NOMO-1 treated with DMSO at 0.1 percent for 48 hours (cell line): ENCODE measurements at regions not wholly inside any gene's neighbourhood (a gene's known extent, or its start where the extent isn't known, plus 50 kb on each side); places are given as distances from the start of the nearest gene placed in this dataset.
A peak's percentile ranks its signal among the peaks of the same experiment; 100 is the strongest.

Source experiments
- DNase-seq: peaks from one replicate; lab custom pipeline; 2025; ENCODE audit not compliant: unreplicated experiment; lab: John Stamatoyannopoulos, UW

DNA sequence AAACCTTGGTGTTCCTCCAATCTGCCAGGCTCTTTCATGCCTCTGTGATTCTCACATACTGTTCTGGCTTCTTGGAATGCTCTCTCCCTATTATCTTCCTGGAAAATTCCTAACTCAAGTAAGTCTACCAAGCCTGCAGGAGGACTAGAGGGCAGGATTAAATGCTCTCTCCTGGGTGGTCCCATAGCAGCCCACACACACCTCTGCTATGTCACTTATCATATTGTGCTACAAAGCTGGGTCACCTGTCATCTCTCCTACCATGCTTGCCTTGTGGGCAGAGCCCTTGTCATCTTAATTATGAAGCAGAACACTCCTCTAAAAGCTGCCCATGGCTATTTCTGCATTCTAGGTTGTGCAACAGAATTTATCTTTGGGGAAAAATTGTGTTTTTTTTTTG lies 344.5 kb upstream of the NOCT start:
- DNase-seq: no peak

DNA sequence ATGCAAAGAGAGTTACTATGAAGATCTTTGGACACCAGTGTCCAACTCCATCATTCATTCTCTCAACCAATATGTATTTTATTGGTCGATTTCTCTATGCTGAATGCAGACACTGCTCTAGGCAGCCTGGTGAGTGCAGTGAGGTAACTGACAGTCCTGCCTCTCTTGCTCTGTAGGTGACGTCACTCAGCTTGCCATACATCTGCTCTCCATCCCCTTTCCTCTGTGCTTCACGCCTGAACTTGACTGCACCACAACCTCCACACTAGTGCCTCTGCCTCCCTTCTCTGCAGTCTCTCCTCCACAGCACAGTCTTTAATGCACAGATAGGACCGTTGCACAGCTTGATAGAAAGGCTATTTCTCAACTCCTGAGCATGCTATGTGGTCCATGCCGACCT lies 344.9 kb upstream of the NOCT start:
- DNase-seq: no peak

DNA sequence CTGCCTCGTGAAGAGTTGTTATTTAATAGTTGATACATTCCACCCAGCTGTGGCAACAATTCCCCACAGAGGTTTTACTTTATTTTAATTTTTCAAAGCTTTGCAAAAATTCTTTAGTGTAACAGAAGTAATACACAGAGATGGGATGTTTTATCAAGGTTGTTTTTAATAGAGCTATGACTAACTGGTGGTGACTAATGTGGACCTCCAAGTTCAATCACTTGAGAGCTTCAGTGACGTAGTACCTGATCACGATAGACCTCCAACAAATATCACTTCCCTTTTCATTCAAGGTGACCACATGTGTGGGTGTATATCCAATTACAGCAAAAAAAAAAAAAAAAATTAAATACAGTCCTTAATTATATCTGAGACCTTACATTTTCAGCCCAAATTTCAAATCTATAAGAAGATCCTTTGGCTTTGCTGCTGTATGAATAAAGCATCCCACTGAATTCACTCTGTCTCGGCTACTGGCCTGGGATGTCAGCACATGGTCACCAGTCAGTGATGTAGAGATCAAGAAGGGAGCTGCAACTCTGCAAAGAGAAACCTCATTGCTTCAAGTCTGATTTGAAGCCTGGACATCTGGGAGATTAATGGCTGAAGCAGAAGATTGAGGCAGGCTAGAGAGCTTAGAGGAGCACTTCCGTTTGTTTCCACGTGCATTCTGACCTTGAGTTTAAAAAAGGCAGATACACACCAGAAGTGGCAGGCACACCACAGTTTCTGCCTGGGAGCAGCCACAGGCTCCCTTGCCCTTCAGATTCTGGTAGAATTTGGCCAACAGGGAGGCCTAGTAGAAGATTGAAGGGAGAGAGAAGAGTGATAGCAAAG lies 345.9 kb upstream of the NOCT start:
- no peak for DNase-seq

DNA sequence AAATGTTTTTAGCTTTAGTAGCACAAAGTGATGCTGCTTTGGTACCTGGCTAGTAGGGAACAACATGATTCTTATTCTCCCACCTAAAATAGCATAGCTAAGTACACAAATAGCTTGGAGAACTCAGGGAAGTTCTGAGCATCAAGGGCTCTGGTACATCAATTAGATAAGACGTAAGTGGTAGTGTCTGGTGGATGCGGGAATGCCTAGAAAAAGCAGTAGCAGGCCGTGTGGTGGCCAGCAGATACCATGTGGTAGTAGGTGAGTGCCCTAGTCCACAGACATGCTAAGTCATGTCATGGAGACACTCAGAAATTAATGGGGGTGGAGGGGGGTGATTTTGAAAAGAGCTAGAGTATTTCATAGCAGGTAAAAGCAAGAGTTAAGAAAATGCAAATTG lies 347.3 kb upstream of the NOCT start:
- DNase-seq: no peak

DNA sequence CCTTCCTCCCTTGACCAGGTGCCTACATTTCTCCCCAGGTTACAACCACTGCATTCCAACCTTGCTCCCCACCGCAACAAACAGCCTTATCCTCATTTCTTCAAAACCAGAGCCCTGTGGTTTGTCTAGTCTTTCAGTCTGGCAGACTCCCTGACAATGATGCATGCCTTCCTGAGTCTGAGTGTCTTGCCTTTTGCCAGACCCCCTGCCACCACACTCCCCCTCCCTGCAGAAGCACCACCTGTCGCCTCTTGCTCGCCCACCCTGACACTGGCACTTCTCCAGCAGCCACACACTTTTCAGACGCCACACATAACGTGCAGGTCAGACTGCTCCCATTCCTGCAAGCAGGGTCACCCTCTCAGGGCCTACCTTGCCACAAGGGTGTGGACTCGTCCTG lies 349.2 kb upstream of the NOCT start:
- DNase-seq: no peak

DNA sequence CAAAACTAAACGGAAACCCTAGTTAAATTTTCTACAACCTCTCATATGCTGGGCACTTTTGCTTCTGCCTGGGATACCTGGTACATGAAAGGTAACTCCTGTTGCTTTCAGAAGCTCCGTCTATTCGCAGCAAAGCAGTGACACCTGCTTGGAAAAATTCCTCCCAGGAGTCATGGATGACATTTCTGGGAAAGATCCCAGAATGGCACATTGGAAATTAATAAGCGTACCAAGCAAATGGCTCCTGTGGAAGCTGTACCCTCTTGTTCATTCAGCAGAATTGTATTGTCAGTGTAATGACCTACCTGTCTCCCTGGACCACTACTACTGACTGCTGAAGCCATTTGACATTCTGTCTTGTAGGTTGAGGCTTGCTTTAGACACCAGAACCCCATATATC lies 349.7 kb upstream of the NOCT start:
- DNase-seq: no peak

DNA sequence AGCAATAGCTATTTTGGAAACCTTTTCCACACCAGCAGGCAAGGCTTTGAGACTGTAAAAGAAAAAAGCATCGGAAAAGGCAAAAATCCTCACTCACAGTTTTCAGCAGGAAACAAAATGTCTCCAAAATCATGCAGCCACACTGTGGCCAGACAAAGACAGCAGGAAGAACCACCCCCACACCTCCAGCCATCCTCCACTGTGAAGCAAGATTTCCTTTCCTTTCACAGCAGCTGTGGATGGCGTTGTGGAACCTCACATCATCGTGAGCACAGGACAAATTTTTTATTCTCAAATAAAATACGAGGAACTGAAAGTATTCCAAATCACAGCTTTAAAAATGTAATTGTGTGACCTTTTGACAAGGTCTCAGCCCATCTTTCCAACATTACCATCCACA lies 351.7 kb upstream of the NOCT start:
- DNase-seq: no peak

DNA sequence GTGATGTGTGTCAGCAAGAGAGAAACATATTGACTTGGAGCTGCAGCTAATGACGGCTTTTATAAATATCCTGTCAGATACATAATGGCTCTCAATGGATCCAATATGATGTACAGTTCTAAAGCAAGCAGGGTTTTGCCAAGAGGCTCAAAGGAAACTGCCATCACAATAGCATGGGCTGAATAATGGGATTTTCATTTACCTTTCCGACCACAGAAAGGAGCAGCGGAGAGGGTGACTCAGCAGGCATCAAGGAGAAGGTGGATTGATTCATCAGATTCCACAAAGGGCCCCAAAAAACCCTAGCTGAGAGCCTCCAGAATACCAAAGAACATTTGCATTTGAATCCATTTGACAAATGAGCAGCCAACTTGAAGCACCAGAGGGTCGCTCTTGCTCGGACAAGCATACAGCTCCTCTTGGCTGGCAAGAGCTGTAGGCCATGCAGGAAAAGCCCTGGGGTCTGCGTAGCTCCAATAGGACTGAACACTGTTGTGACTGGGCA lies 355.7 kb upstream of the NOCT start:
- DNase-seq: no peak

DNA sequence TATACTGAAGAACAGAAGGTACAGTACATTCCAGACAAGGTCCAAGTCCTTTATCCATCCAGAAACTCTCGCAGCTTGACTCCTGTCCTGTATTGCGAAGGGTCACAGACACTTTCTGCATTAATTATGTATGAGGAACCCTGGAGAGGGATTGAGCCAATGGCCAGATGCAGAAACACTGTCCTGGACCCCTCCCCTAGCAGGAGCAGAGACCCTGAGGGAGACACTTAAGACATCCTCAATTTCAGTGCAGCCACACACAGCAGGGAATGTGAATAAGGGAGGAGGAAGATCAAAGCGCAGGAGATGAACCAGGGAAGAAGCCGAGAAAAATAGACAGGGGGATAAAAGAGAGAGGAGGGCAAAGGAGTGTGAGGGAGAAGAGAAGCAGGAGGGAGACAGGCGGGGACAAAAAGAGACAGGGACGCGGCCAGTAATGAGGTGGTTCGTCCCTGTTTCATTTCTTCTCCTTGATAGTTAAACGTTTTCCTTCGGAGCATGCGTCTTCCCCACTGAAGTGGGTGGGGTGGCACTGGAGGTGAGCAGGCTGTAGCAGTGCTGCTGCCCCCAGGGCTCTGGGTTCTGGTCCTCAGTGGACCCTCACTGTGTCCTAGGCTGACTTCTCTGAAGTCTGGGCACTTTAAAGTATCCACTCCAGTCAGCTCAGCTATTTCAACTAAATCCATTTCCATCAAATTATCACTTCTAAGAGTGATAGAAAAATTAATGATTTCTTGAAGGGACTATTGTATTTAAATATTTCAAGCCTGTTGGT lies 356.4 kb upstream of the NOCT start:
- no peak for DNase-seq

DNA sequence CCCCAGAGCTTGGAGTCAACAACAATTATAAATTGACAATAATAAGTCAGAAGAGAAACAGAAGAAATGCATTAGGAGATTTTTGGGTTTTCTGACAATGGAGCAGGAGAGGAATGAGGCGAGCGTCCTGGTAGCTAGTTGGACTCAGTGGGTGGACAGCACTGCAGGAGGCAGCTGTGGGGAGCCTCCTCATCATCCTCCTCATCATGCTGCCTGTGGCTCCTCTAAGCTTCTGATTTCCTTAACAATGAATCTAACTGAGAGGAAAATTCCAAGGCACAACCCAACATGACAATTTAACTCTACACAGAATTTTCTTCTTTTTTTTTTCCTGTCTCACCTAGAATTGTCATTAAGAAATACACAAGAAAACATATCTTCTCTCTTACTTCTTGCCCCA lies 357.1 kb upstream of the NOCT start:
- DNase-seq: no peak

DNA sequence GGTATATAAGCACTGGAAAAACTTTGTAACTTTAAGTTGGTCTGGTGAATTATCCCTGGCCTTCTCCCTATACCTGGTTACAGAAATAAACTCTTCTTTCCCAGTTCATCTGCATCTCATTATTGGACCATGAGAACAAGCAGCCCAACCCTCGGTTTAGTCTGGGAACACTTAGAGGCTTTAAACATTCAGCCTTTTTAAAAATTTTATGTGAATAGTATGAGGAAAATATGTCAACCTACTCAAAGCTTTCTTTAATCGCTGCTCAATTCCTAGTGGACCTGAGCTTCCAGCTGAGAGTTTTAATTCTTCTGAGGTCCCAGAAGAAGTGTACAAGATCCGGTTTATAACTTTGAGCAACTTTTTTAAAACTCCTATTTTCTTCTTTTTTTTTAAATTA lies 358.6 kb upstream of the NOCT start:
- no peak for DNase-seq

DNA sequence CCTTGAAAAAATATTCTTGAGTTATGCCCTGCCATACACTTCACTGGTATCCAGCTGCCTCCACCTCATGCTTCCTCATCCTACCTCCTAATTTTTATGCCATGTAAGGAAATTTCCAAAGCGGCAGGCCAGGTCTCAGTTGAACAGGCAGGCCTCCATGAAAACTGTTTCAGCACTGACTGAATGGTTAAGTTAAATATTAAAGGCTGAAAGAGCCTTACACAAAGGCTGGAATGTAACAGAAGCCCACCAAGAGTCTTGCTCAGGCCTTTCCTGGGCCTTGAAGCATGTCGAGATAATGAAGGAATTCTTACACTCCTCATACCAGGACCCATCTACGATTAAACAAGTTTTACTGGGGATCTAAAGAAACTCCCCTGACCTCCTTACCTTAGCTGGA lies 359.6 kb upstream of the NOCT start:
- no peak for DNase-seq

DNA sequence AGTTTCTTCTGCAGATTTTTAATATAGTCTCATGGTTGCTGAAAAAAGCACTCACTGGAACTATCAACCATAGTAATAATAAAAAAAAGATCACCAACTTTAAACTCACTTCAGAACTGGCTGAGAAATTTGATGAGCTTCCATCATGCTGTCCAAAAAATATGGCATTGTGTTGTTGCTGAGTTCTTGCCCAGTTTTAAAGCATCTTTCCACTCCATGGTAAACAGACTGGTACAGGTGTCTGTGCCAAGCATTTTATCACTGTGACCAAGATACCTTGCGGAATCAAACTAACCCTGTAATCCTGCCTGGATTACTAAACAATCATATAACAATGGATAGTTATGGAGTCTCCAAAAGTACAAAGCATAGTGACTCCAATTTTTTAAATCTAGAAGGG lies 360.3 kb upstream of the NOCT start:
- no peak for DNase-seq

DNA sequence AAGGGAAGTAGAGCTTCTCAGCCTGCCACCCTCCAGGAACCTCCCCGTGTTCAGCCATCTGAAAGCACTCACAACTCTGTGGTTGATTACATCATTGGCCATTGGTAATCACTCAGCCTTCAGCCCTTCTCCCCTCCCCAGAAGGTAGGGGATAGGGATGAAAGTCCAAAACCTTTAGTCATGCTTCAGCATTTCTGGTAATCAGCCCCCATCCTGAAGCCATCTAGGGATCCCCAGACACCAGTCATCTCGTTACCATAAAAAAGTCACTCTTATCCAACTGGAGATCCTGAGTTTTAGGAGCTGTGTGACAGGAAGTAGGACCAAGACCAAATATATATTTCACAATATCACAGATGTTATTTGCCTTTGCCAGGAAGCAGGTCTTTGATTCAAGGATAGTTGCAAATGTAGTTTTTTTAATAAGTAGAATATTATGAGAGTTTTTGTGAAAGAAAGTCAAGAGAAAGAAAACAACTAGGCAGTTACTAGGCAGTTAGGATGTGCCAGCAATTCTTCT lies 364.6 kb upstream of the NOCT start:
- peak; percentile 75 for DNase-seq

DNA sequence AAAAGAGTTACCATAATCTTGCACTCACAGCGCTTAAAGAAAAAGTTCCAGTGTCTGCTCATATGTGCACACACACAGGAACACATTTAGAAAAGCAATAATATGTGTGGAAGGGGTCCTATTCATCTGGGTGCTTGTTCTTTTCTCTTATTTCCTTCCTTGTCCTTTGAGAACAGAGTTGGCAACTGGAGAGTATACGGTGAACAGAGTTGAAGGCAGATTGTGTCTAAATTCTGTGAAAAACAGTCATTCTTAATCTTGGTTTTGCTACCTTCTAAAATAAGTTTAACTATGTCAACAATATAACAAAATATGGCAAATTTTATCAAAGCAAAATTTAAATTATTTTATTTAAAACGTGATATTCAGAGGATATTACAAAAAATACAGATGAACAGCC lies 365.1 kb upstream of the NOCT start:
- DNase-seq: no peak

DNA sequence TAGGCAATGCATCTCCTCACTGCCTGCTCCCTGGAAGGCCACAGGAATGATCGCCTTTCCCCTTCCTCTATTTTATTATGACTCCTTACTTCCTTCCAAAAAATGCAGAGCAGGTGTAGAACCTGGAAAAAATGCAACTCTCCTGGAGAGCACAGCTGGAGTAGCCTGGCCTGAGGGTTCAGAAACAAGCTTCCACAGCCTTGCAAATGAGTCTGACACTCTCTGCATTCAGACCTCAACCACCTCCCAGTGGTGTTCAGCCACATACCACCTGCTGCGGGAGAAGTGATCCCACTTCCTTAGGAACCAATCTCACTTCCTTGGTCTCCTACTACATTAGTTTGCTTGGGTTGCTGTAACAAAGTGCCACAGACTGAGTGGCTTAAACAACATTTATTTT lies 368.1 kb upstream of the NOCT start:
- DNase-seq: no peak

DNA sequence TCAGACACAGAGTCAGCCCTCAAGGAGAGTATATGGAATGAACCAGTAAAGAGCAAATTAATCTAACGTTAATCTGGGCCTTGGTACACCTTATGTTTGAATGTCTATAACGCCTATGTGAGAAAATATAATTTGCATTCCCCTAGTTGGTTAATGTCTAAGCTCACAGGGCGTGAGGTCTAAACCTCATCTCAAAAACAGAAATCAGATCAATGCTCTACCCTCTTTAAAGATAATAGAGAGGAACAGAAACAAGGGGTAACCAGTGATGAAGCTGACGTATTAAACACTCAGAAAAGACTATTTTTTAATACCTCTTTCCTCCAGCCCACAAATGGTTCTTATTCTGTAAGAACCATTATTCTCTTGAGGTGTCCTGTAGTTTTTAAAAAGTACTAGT lies 369.2 kb upstream of the NOCT start:
- DNase-seq: no peak

DNA sequence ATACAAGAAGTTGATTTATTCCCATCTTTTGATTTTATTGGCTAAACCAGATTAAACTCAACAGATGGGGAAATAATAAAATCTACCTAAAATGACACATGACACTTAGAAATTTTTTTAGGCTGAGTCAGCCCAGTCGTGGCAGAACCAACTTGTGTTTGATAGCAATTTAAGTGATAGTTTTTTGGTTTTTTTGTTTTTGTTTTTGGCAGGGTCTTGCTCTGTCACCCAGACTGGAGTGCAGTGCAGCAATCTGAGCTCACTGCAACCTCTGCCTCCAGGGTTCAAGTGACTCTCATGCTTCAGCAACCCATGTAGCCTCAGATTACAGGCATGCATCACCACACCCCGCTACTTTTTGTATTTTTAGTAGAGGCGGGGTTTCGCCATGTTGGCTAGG lies 370.3 kb upstream of the NOCT start:
- no peak for DNase-seq

DNA sequence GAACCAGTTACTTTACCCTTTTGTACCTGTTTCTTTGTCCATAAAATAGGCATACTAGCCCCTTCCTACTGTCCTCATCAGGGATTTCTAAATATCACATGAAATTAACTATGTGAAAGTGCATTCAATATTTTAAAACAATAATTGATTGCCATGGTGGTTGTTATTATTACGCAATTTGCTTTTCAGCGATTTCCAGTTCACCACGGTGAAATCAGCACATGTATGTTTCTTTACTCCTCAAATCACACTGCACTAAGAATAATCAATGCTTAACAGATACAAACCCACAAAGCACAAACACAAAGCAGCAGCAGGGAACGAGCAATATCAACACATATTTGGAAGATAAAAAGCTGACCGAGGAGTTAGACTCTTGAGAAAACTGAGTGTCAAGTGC lies 371.3 kb upstream of the NOCT start:
- DNase-seq: no peak

DNA sequence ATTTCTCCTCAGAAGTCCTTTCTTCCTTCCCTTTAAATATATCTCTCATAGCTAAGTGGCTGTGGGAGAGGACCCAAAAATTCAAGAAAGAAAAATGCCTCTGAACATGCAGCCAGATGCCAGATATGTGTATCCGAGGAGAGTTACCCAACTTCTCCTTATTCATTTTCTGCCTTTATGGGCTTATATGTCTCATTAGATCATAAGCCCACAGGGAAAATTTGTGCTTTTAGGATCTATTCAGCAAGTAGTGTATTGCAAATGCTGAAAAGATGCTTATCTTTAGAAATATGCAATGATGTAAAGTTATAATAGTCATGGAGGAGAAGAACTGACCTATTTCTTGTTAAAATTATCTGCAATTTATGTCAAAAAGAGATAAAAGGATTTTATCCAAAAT lies 371.8 kb upstream of the NOCT start:
- DNase-seq: no peak

DNA sequence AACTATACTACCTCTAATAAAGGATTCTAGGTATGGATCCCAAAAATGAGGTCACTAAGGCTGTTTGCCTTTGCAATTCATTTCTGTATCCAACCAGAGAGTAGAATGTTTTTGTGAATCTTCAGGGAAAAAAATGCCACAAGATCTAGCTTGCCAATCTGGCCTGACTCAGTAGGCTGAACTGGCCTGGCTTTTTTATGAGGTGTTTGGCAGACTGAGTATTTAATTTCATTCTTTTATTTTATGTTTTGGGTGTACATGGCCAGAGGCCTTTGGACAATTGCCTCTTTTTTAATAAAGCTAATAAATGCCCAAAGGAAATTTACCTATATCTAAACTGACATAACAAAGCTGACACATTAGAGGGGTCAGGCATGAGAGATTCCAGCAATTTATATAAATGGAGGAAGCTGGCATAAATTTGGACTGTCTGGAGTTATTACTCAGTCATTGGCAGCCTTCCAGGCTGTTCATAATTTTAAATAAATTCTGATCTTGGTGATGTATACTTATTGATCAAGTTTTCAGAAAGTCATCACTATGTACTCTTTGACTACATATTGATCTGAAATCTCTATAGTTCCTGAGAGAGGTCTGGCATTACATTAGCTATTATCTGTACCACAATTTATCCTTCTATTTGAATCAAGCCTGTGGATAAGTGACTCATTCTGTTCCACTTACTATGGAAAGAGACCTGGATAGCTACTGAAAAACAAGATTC lies 376.4 kb upstream of the NOCT start:
- DNase-seq: no peak

DNA sequence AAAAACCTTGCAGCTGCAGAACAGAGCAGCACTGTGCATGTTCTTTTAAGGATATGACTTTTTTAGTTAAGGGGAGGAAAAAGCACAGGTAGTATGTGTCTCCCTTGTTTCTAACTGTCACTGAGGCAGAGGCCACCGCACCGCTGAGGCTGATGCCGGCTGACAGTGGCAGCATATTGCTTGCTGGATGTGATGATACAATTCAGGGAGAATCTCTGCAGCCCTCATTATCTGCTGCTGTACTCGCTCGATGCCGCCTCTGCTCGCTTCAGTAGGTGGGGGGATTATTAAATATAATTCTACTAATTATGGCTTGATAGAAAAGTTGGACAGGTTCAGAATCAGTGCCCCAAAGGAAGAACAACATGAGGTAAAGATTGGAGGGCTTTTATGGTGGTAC lies 378.8 kb upstream of the NOCT start:
- no peak for DNase-seq
